Keratinocyte (primary cell): ENCODE measurements at regions not wholly inside any gene's neighbourhood (a gene's known extent, or its start where the extent isn't known, plus 50 kb on each side); places are given as distances from the start of the nearest gene placed in this dataset.

ENCODE experiments used
- DNase-seq: peaks from one replicate; pipeline ENCODE4 v3.0.0-alpha.2; 2011; ENCODE audit warnings: low read depth, missing footprints, low spot score
- FAIRE-seq: peaks from 2 replicates; lab custom pipeline; 2011; peaks lifted over from hg19 to GRCh38; lab: Jason Lieb, UNC
- H2AFZ ChIP-seq: 2 replicates; pipeline ENCODE4 v1.6.0; 2012; ENCODE audit warnings: low read length, control low read depth, inconsistent platforms; ENCODE audit not compliant: control insufficient read depth
- H3K27ac ChIP-seq: 2 replicates; pipeline ENCODE4 v1.5.1; 2011; ENCODE audit warnings: low read length; ENCODE audit not compliant: control insufficient read depth, insufficient read depth
- H3K27me3 ChIP-seq: 3 replicates; pipeline ENCODE4 v1.6.0; 2011; ENCODE audit warnings: low read length; ENCODE audit not compliant: control insufficient read depth, insufficient read depth; ENCODE audit errors: extremely low read depth
- H3K36me3 ChIP-seq, 2 experiments: 2 replicates in 1 of 2; 3 replicates in 1 of 2; pipeline ENCODE4 v1.5.1; 2011; ENCODE audit warnings: low read length in 2 of 2, mild to moderate bottlenecking in 1 of 2; ENCODE audit not compliant: control insufficient read depth in 2 of 2, insufficient read depth in 2 of 2; ENCODE audit errors: extremely low read depth in 1 of 2
- H3K4me1 ChIP-seq: 3 replicates; pipeline ENCODE4 v1.5.1; 2011; ENCODE audit warnings: low read length; ENCODE audit not compliant: control insufficient read depth, insufficient read depth; ENCODE audit errors: extremely low read depth
- H3K4me2 ChIP-seq: 3 replicates; pipeline ENCODE4 v1.6.0; 2011; ENCODE audit warnings: low read depth, low read length; ENCODE audit not compliant: control insufficient read depth, insufficient read depth; ENCODE audit errors: extremely low read depth
- H3K4me3 ChIP-seq, 3 experiments: fragments of 200-600 bp in 1 of 3; sonication (generic) in 1 of 3; 2 replicates in 2 of 3; 3 replicates in 1 of 3; pipeline ENCODE4 v1.5.1; 2011 to 2016; ENCODE audit warnings: low read length in 3 of 3, mild to moderate bottlenecking in 3 of 3, control low read depth in 2 of 3, inconsistent platforms in 1 of 3, low read depth in 1 of 3, mixed read lengths in 1 of 3, mixed run types in 1 of 3, moderate library complexity in 1 of 3; ENCODE audit not compliant: control insufficient read depth in 2 of 3, insufficient read depth in 2 of 3; ENCODE audit errors: extremely low read depth in 1 of 3
- H3K79me2 ChIP-seq: 2 replicates; pipeline ENCODE4 v1.6.0; 2012; ENCODE audit warnings: low read length; ENCODE audit not compliant: control insufficient read depth, insufficient read depth
- H3K9ac ChIP-seq: 3 replicates; pipeline ENCODE4 v1.6.0; 2011; ENCODE audit warnings: low read length; ENCODE audit not compliant: control insufficient read depth, insufficient read depth; ENCODE audit errors: extremely low read depth
- H3K9me1 ChIP-seq: 3 replicates; pipeline ENCODE4 v1.6.0; 2011; ENCODE audit warnings: low read length; ENCODE audit not compliant: control insufficient read depth, insufficient read depth; ENCODE audit errors: extremely low read depth
- H3K9me3 ChIP-seq: 2 replicates; pipeline ENCODE4 v1.5.1; 2012; ENCODE audit warnings: low read depth, low read length; ENCODE audit not compliant: control insufficient read depth
- H4K20me1 ChIP-seq: 3 replicates; pipeline ENCODE4 v1.6.0; 2011; ENCODE audit warnings: low read length; ENCODE audit not compliant: control insufficient read depth, insufficient read depth; ENCODE audit errors: extremely low read depth
- EZH2 ChIP-seq: IDR thresholded peaks from one replicate; pipeline ENCODE4 v1.6.1; 2012; ENCODE audit warnings: inconsistent platforms, mild to moderate bottlenecking, low read length, moderate library complexity
- dilution Hi-C: fragments of 300-500 bp; cut with MboI; formaldehyde crosslinking; loops from one replicate; pipeline ENCODE4 v1.7.0; 2020; ENCODE audit warnings: low sequenced_read_pairs; ENCODE audit not compliant: extremely low pct_ligation_motif_present
- TF ChIP-seq, protein P1 (sequence below), 3 experiments: IDR thresholded peaks in 1 of 3; conservative IDR thresholded peaks in 1 of 3; optimal IDR thresholded peaks in 1 of 3; 2 replicates in 2 of 3; 3 replicates in 1 of 3; pipeline versions ENCODE3 to v1.5.1; 2011; ENCODE audit warnings: low read length in 3 of 3, mild to moderate bottlenecking in 3 of 3, moderate library complexity in 2 of 3, control low read depth in 1 of 3, inconsistent platforms in 1 of 3; ENCODE audit not compliant: insufficient read depth in 2 of 3; ENCODE audit errors: extremely low read depth in 1 of 3

DNA sequence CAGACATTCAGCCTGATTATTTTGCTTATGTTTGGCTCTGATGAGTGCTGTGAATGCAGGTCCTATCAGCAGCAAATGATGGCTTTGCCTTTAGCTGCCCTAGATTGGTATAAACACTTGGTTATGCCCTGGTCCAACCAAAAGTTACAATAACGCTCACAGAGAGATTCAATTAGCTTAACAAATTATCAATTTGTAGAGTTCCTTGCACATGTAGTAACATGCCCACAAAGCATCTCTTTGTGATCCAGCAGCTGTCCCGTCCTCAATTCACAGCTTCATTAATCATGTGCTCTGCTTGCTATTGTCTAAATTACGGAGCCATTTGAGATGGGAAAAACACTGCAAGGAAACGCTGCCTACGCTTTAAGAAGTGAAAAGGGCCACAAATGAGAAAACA lies 457.9 kb downstream of the HDGFL1 start:
- no peaks in the 10 kb centered on the region for H3K4me1 ChIP-seq
- dilution Hi-C loops, result no loop called here
- no peak overlapping the region for H3K4me2 ChIP-seq
- H3K4me3 ChIP-seq, result no peak overlapping the region
- DNase-seq (no peak), FAIRE-seq (no peak)
- H3K9me1 ChIP-seq, result no peaks in the 10 kb centered on the region
- no peaks in the 10 kb centered on the region for H3K9me3 ChIP-seq
- no peaks in the 10 kb centered on the region for H3K36me3 ChIP-seq
- H4K20me1 ChIP-seq, result no peaks in the 10 kb centered on the region
- H3K79me2 ChIP-seq, result no peaks in the 10 kb centered on the region
- H3K9ac ChIP-seq, result no peak overlapping the region
- H2AFZ ChIP-seq, result no peak overlapping the region
- no peaks in the 10 kb centered on the region for H3K27me3 ChIP-seq
- no peak overlapping the region for H3K27ac ChIP-seq
- TF ChIP-seq EZH2, result no peak
- TF ChIP-seq, protein P1, sequence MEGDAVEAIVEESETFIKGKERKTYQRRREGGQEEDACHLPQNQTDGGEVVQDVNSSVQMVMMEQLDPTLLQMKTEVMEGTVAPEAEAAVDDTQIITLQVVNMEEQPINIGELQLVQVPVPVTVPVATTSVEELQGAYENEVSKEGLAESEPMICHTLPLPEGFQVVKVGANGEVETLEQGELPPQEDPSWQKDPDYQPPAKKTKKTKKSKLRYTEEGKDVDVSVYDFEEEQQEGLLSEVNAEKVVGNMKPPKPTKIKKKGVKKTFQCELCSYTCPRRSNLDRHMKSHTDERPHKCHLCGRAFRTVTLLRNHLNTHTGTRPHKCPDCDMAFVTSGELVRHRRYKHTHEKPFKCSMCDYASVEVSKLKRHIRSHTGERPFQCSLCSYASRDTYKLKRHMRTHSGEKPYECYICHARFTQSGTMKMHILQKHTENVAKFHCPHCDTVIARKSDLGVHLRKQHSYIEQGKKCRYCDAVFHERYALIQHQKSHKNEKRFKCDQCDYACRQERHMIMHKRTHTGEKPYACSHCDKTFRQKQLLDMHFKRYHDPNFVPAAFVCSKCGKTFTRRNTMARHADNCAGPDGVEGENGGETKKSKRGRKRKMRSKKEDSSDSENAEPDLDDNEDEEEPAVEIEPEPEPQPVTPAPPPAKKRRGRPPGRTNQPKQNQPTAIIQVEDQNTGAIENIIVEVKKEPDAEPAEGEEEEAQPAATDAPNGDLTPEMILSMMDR (optimal IDR thresholded peaks at IDR 0.05 in 1 of 3, IDR thresholded peaks at IDR 0.05 in 1 of 3, conservative IDR thresholded peaks at IDR 0.05 in 1 of 3; ENCODE audit: extremely low read depth in 1 of 3, insufficient read depth in 2 of 3, low read length in 3 of 3), result no peak

GRCh38 chr6:23031986-23032385 lies 462.6 kb downstream of the HDGFL1 start:
- Histone ChIP-seq H3K4me3 (no peak overlapping the region), H3K27ac (no peak overlapping the region)
- DNase-seq, result no peak

More at GRCh38 chr6:23031986-23032385, 462.6 kb downstream of the HDGFL1 start:
- Histone ChIP-seq H3K9me1 (no peaks in the 10 kb centered on the region), H4K20me1 (no peaks in the 10 kb centered on the region), H2AFZ (no peak overlapping the region), H3K9ac (no peak overlapping the region), H3K27me3 (no peaks in the 10 kb centered on the region), H3K4me1 (no peaks in the 10 kb centered on the region), H3K36me3 (no peaks in the 10 kb centered on the region), H3K4me2 (no peak overlapping the region), H3K79me2 (no peaks in the 10 kb centered on the region), H3K9me3 (no peaks in the 10 kb centered on the region)
- TF ChIP-seq, protein P1 (optimal IDR thresholded peaks at IDR 0.05 in 1 of 3, IDR thresholded peaks at IDR 0.05 in 1 of 3, conservative IDR thresholded peaks at IDR 0.05 in 1 of 3; ENCODE audit: extremely low read depth in 1 of 3, insufficient read depth in 2 of 3, low read length in 3 of 3), result no peak
- TF ChIP-seq EZH2, result no peak
- FAIRE-seq, result no peak
- dilution Hi-C loops, result no loop called here
